Natural killer cell (primary cell): ENCODE measurements at regions not wholly inside any gene's neighbourhood (a gene's known extent, or its start where the extent isn't known, plus 50 kb on each side); places are given as distances from the start of the nearest gene placed in this dataset.

Experiments used
- ATAC-seq, 3 donors: fragments of 150-1000 bp in 2 of 3; fragments of 200-7000 bp in 1 of 3; cut with Tn5 transposase; 1 replicate in 1 of 3; 2 replicates in 2 of 3; pipeline ENCODE4 v1.10.0; 2021; ENCODE audit warnings: mild to moderate bottlenecking in 2 of 3, moderate library complexity in 2 of 3
- DNase-seq, 2 donors: peaks; one replicate each; pipeline versions ENCODE4 v3.0.0 to v3.0.0-alpha.2; 2013 to 2021; ENCODE audit warnings: mixed read lengths in 1 of 2
- H3K27ac ChIP-seq: one replicate; pipeline ENCODE4 v1.5.1; 2013; ENCODE audit warnings: mild to moderate bottlenecking, low read length
- H3K27me3 ChIP-seq: one replicate; pipeline ENCODE4 v1.6.1; 2013; ENCODE audit warnings: low read length; ENCODE audit not compliant: control insufficient read depth, insufficient read depth
- H3K36me3 ChIP-seq: one replicate; pipeline ENCODE4 v1.6.1; 2013; ENCODE audit warnings: low read length; ENCODE audit not compliant: control insufficient read depth, insufficient read depth
- H3K4me1 ChIP-seq: one replicate; pipeline ENCODE4 v1.6.1; 2013; ENCODE audit warnings: low read length; ENCODE audit not compliant: control insufficient read depth, insufficient read depth
- H3K4me3 ChIP-seq: one replicate; pipeline ENCODE4 v1.5.1; 2013; ENCODE audit warnings: low read length
- H3K9me3 ChIP-seq: one replicate; pipeline ENCODE4 v1.6.1; 2013; ENCODE audit warnings: low read length; ENCODE audit not compliant: control insufficient read depth, insufficient read depth
- H3K27ac Mint-ChIP-seq, 2 donors: one replicate each; pipeline ENCODE4 v1.8.0; 2022; ENCODE audit warnings: mild to moderate bottlenecking in 2 of 2, mixed read lengths in 2 of 2, moderate library complexity in 1 of 2
- H3K27me3 Mint-ChIP-seq, 2 donors: one replicate each; pipeline ENCODE4 v1.8.0; 2022; ENCODE audit warnings: low read depth in 2 of 2, mixed read lengths in 2 of 2
- H3K36me3 Mint-ChIP-seq: one replicate; pipeline ENCODE4 v1.8.0; 2022; ENCODE audit warnings: mixed read lengths
- H3K4me1 Mint-ChIP-seq, 2 donors: one replicate each; pipeline ENCODE4 v1.8.0; 2022; ENCODE audit warnings: mixed read lengths in 2 of 2
- H3K4me3 Mint-ChIP-seq: one replicate; pipeline ENCODE4 v1.8.0; 2022; ENCODE audit warnings: mild to moderate bottlenecking, moderate library complexity, mixed read lengths
- H3K9me3 Mint-ChIP-seq, 2 donors: one replicate each; pipeline ENCODE4 v1.8.0; 2022; ENCODE audit warnings: mixed read lengths in 2 of 2
- CTCF ChIP-seq: fragments of 200-600 bp; IDR thresholded peaks from one replicate; pipeline ENCODE4 v1.8.0; 2022; ENCODE audit warnings: antibody characterized with exemption
- WGBS: methylation state at CpG from one replicate; pipeline ENCODE4 v1.1.7; 2013; ENCODE audit warnings: missing lambda C conversion rate; ENCODE audit not compliant: insufficient coverage; 5-methylcytosine and 5-hydroxymethylcytosine counted together
- intact Hi-C: fragments of 100-400 bp; cut with micrococcal nuclease; formaldehyde crosslinking; loops from one replicate; pipeline ENCODE4 v1.14.2; 2022

GRCh38 chr5:102654559-102655349, 100.4 kb upstream of the PAM start:
- Histone ChIP-seq H3K27ac (no peak overlapping the region), H3K4me3 (no peak overlapping the region), H3K4me1 (no peaks in the 10 kb centered on the region), H3K27me3 (no peaks in the 10 kb centered on the region), H3K9me3 (no peaks in the 10 kb centered on the region), H3K36me3 (no peaks in the 10 kb centered on the region)
- ATAC-seq (no peak), DNase-seq (no peak)
- no peaks in the 10 kb centered on the region for H3K36me3 Mint-ChIP-seq
- H3K4me3 Mint-ChIP-seq, result no peak overlapping the region
- H3K27me3 Mint-ChIP-seq, result peaks cover 0 to 13% of the 10 kb centered on the region in 2 donors
- no peaks in the 10 kb centered on the region for H3K9me3 Mint-ChIP-seq
- intact Hi-C loops, result no loop called here
- WGBS, result 75% methylated on average over 1 of the region's 1 CpG
- no peak for TF ChIP-seq CTCF
- H3K4me1 Mint-ChIP-seq, result no peaks in the 10 kb centered on the region
- no peak overlapping the region for H3K27ac Mint-ChIP-seq

- WGBS, result 79% methylated on average over 2 of the region's 2 CpGs
- ATAC-seq (no peak), DNase-seq (no peak)
- Mint-ChIP-seq H3K9me3 (no peaks in the 10 kb centered on the region), H3K4me1 (no peaks in the 10 kb centered on the region), H3K27ac (no peak overlapping the region), H3K36me3 (no peaks in the 10 kb centered on the region), H3K27me3 (peaks cover 0 to 13% of the 10 kb centered on the region in 2 donors), H3K4me3 (no peak overlapping the region)
- Histone ChIP-seq H3K27ac (no peak overlapping the region), H3K4me3 (no peak overlapping the region), H3K36me3 (no peaks in the 10 kb centered on the region), H3K27me3 (no peaks in the 10 kb centered on the region), H3K4me1 (no peaks in the 10 kb centered on the region), H3K9me3 (no peaks in the 10 kb centered on the region)
- intact Hi-C loops, result no loop called here
- no peak for TF ChIP-seq CTCF
These were observed 96.0 kb upstream of the PAM start for GRCh38 chr5:102659151-102659550.

DNA sequence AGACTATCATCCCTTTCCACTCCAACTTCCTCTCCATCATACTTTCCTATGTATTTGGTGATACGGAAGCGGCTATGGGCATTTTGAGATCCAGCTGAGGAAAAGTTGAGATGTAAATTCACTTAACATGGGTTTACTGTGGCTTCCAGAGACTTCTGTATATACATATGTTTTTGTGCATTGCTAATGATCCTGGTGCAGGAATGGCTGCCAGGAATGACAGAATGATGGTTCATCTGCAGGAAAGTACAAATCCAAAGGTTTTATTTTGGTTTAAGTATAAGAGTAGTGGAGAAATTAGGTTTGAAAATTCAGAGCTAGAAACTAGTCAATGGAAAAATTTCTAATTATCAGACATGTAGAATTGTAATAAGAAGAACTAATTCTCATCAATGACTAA, 95.0 kb upstream of the PAM start:
- intact Hi-C loops, result no loop called here
- DNase-seq (no peak), ATAC-seq (no peak)
- H3K4me1 ChIP-seq, result no peaks in the 10 kb centered on the region
- Mint-ChIP-seq H3K36me3 (no peaks in the 10 kb centered on the region), H3K27me3 (peaks cover 0 to 4% of the 10 kb centered on the region in 2 donors), H3K4me1 (no peaks in the 10 kb centered on the region), H3K4me3 (no peak overlapping the region), H3K27ac (no peak overlapping the region), H3K9me3 (no peaks in the 10 kb centered on the region)
- no peaks in the 10 kb centered on the region for H3K27me3 ChIP-seq
- no peak for TF ChIP-seq CTCF
- no peak overlapping the region for H3K4me3 ChIP-seq
- H3K27ac ChIP-seq, result no peak overlapping the region
- H3K9me3 ChIP-seq, result no peaks in the 10 kb centered on the region
- H3K36me3 ChIP-seq, result no peaks in the 10 kb centered on the region
- 93% methylated on average over 2 of the region's 2 CpGs for WGBS
